HL-60/S4 (cell line): ENCODE measurements at regions not wholly inside any gene's neighbourhood (a gene's known extent, or its start where the extent isn't known, plus 50 kb on each side); places are given as distances from the start of the nearest gene placed in this dataset.

Experiments used
- in situ Hi-C: fragments of 300-500 bp; cut with MboI; formaldehyde crosslinking; loops from 2 replicates; pipeline ENCODE4 v1.14.3; 2022; ENCODE audit warnings: low sequenced_read_pairs

GRCh38 chrX:40171513-40172400 is 74.0 kb upstream of the BCOR start:
- in situ Hi-C loops, result no loop called here

DNA sequence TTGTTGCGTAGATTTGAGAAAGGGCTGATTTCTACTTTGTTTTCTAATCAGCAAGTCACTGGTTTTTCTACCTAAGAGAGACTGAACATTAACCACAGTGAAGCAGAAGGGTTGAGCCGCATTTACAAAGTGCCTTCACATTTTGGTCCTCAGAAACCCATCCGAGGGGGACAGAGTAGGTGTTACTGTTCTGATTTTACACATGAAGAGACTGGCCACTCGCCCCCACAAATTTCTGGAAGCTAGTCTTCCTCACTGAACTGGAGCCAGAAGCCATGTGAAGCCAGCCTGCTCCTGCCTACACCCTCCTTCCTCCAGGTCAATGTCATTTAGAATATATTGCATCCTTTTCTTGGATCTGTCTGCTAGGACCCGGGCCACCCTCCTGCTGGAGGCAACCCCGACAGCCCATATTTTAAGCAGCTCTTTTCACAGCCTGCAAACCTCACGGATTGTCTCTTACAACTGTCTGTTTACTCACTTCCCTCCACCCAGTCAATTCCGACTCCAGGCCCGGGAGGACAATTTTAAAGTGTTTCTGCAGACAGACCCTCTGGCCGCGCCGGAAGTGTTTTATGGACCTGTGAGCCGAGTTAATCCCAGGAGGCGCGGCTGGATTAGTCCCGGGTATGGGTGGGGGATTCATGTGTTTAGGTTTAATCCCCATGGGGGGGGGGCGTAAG is 73.2 kb upstream of the BCOR start:
- in situ Hi-C loops, result no loop called here

- in situ Hi-C loops, result no loop called here
Observed at GRCh38 chrX:40169193-40170101, 71.7 kb upstream of the BCOR start.

- in situ Hi-C loops, result no loop called here
Observed at GRCh38 chrX:40168480-40169011, 70.8 kb upstream of the BCOR start.

DNA sequence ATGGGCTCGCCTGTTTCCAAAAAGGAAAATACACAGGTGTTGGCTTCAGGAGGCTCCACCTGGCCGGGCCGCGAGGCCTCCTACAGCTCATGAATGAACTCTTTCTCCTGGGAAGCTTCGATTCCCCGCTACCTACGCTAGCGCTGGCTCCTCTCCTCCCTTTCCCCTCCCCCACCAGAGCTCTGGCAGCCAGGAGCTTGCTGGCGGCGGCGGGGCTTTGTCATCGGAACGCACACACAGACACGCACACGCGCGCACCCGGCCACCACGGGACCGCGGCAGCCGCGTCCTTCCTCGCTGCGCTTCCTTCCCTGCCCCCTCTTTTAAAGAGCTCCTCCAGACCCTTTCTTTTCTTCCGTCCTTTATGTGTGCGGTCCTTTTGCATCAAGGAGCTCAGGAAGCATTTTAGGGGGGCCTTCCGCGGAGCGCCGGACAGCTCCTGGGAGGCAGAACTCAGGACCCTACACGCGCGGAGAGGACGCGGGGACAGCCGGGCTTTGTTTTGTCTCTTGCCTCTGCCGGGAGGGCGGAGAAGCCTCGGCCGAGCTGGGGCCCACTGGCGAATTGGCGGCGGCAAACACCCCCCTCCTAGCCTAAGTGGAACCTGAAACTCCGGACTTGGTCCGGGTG is 70.2 kb upstream of the BCOR start:
- in situ Hi-C loops, result no loop called here

GRCh38 chrX:40167233-40167849 is 69.6 kb upstream of the BCOR start:
- in situ Hi-C loops, result no loop called here

DNA sequence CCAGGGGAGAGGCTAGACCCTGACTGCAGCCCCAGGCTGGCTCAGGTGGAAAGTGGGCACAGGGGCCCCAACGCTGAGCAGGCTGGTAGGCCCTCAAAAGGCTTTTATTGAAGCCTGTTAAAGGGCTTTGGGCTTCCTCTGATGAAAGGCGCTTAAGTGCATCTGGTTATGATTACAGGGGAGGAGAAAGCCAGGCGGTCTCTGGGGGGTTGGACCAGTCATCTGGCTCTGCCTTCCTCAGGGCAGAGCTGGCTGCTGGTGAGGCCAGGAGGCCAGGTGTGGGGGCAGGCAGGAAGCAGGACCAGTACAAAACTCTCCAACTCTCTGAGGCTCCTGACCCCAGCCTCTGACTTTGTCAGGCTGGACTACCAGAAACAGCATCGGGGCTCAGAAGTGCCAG is 68.8 kb upstream of the BCOR start:
- in situ Hi-C loops, result no loop called here

GRCh38 chrX:40165861-40166260 is 68.1 kb upstream of the BCOR start:
- in situ Hi-C loops, result no loop called here

GRCh38 chrX:40165206-40165605 is 67.4 kb upstream of the BCOR start:
- in situ Hi-C loops, result no loop called here

DNA sequence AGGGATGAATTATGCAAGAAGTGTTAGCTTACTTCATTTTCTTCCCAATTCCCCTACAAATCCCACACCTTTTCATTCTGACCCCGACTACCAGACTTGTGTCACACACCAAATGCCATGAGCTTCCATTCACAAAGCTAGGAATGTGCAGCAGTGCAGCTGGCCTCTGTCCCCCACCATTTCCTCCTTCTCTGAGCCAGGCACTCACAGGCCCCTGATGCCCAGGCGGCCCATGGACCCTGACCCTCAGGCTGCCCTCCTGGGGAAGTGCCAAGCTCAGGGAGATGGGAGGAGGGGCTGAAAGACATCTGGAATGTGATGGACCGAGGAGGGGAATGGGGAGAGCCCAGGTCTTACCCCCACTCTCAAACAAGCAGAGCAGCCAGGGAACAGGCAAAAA is 67.0 kb upstream of the BCOR start:
- in situ Hi-C loops, result no loop called here

DNA sequence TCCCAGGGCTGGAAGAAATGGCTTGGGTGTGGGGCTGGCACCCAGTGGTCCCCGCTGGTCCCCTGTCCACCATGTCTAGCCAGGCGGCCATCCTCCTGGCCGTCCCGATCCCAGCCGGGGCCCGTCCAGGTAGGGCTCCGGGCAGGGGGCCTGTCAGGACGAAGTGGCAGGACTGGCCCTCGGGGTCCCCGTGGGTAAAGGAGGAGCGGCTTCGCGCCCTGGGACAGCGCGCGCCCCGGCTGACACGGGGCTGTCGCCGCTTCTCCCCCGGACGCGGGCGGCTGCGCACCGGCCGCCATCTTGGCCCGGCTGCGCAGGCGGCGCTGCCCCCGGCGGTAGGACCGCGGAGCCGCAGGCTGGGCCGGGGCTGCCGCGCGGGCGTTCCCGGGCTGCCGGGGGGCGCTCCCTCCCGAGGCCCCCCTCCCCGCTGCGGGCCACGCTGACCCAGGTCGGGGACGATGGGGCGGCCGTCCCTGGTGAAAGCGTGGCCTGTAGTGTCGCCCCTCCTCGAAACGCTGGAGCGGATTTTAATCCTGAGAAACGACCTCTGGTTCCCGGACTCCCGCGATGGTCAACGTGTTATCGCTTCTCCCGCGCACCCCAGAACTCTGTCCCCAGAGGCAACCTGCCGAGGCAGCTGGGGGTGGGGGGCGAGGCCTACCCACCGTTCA is 60.4 kb upstream of the BCOR start:
- in situ Hi-C loops, result no loop called here

GRCh38 chrX:40157228-40158035 is 59.7 kb upstream of the BCOR start:
- in situ Hi-C loops, result no loop called here

DNA sequence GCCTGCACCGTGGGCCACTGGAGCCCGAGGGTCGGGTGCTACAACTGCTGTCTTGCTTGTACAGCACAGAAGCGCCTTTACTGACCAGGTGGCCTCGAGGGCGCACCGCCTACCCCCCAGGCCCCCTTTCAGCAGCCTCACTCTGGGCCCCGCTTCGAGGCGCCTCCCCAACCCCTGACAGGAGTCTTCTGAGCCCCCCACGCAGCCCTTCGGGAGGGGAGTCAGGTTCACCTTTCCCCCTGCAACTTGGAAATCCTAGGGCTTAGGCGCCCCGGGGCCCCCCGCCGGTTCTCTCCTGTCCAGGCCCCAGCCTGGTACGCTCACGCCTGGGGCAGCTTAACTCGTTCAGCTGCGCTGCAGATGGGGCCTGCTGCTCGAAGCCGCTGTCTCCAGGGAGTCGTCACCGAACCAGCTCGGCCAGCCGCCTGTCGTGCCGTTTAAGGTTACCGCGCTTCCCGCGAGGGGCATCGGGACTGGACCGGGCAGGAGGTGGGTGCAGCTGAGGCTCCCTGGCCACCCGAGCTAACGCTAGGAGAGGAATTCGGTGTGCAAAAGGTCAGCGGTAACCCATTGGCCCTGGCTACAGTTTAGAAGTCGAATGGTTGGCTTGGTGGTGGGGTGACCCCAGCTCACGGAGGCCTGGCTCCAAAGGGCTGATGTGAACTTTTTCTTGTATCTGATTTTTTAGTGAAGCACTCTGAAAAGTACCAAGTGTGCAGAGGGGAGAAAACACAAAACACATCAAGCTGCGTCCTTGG is 58.9 kb upstream of the BCOR start:
- in situ Hi-C loops, result no loop called here

DNA sequence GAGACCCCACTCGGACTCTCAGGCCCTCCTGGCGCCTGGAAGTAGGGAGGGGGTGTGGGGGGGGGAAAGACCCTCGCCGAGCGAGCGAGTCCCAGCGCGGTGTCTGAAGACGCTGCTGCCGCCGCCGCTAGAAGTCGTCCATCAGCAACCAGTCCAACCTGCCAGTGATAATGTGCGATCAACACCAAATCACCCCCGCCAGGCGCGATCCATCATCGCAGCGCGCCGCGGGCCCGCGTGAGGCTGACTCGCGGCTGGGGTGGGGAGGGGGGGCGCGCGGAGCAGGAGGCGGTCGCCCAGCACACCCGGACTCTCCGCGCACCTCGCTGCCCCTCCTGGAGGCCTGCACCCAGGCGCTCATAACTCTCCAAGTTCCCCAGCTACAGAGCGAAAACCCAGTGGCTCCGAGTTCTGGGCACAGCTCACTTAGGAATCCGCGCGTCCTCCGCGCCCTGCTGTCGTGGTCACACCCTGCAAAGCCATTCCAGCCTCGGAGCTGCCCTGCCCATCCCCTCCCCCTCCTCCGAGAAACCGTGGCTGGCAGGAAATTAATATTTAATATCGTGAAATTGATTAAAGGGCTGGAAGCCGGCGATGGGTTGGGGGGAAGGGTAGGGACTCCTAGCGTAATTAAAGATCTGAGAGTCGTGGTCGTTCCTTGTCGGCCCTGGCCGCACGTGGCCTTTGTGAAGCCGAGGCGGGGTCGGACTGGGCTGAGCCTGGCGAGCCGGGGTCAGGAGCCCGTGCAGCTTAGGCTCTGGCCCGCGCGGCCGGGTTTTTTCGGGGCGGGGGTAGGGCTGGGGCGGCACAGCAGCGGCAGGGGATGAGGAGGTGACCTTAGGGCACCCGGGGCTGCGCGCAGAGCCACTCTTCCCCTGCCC is 58.1 kb upstream of the BCOR start:
- in situ Hi-C loops, result no loop called here

- in situ Hi-C loops, result no loop called here
Observed at GRCh38 chrX:40154853-40155588, 57.3 kb upstream of the BCOR start.

DNA sequence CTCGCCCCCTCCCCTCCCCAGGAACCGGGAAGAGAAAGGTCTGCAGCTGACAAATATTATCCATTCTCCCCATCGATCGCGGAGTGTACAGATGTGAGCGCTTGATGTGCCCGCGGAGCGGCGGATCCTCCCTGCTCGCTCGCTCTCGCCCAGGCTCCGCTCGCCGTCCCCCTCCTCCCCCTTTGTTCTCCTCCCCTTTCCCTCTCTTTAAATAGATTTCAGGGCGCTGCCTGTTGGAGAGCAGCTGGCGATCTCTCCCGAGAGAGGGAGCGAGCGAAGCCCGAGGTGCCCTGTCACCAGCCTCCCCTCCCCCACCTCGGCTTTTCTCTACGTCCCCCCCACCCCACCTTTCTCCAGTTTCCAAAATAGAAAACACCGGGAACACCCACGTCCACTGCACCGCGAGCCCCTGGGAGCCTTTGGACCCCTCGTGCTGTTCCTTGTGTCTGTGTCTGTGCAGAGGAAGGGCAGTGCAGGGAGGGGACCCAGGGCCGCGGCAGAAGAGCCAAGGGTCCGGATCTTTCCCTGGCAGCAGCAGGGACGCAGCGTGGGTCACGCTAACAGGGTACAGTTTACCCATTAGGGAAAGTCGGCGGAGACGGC is 56.6 kb upstream of the BCOR start:
- in situ Hi-C loops, result no loop called here
